ENCODE measurements at regions not wholly inside any gene's neighbourhood (a gene's known extent, or its start where the extent isn't known, plus 50 kb on each side); places are given as distances from the start of the nearest gene placed in this dataset.

DNA sequence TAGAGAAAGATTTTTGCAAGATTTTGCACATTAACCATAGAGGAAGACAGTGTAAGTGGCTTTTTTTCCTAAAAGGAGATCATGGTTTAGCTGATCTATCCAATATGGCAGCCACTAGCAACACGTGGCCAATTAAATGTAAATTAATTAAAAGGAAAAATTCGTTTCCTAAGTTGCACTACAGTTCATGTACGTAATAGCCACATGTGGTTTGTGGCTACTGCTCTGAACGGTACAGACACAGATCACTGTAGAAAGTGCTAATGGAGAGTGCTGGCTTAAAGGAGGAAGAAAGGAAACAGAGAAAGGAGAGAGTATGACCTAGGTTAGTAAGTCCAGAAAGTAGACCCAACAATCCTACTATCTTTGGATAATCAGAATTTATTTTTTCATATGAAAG is 170.8 kb downstream of the SIPA1L2 start:
- Histone ChIP-seq H3K27ac (ENCODE audit: low read depth in 1 of 2, low read length in 2 of 2) (no peak overlapping the region), H3K4me1 (ENCODE audit: insufficient read depth, low read length) (no peaks in the 10 kb centered on the region), H3K4me3 (ENCODE audit: low read length) (no peak overlapping the region), H3K9me3 (ENCODE audit: control insufficient read depth in 1 of 2, insufficient read depth in 1 of 2, low read length in 2 of 2) (peaks cover 0 to 4% of the 10 kb centered on the region in 2 experiments), H3K27me3 (ENCODE audit: control insufficient read depth in 1 of 2, insufficient read depth in 2 of 2, low read length in 2 of 2) (no peaks in the 10 kb centered on the region), H3K36me3 (ENCODE audit: insufficient read depth, low read length) (no peaks in the 10 kb centered on the region)
- DNase-seq = peak in 1 of 14 experiments; percentile 44
- H3K4me1 Mint-ChIP-seq (ENCODE audit: low read depth) = no peaks in the 10 kb centered on the region
- no peaks in the 10 kb centered on the region for H3K9me3 Mint-ChIP-seq
- ChIA-PET POLR2A (no interaction called here), CTCF (no interaction called here)
- TF ChIP-seq, protein P1, sequence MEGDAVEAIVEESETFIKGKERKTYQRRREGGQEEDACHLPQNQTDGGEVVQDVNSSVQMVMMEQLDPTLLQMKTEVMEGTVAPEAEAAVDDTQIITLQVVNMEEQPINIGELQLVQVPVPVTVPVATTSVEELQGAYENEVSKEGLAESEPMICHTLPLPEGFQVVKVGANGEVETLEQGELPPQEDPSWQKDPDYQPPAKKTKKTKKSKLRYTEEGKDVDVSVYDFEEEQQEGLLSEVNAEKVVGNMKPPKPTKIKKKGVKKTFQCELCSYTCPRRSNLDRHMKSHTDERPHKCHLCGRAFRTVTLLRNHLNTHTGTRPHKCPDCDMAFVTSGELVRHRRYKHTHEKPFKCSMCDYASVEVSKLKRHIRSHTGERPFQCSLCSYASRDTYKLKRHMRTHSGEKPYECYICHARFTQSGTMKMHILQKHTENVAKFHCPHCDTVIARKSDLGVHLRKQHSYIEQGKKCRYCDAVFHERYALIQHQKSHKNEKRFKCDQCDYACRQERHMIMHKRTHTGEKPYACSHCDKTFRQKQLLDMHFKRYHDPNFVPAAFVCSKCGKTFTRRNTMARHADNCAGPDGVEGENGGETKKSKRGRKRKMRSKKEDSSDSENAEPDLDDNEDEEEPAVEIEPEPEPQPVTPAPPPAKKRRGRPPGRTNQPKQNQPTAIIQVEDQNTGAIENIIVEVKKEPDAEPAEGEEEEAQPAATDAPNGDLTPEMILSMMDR (IDR thresholded peaks at IDR 0.05) = no peak
- H3K27ac Mint-ChIP-seq = no peak overlapping the region
- no peaks in the 10 kb centered on the region for H3K27me3 Mint-ChIP-seq
- no peaks in the 10 kb centered on the region for H3K36me3 Mint-ChIP-seq (ENCODE audit: low read depth)
- H3K4me3 Mint-ChIP-seq = no peak overlapping the region
- intact Hi-C loops (cut with DNase I, micrococcal nuclease) = no loop called here
- no peak for ATAC-seq (ENCODE audit: poor library complexity)

DNA sequence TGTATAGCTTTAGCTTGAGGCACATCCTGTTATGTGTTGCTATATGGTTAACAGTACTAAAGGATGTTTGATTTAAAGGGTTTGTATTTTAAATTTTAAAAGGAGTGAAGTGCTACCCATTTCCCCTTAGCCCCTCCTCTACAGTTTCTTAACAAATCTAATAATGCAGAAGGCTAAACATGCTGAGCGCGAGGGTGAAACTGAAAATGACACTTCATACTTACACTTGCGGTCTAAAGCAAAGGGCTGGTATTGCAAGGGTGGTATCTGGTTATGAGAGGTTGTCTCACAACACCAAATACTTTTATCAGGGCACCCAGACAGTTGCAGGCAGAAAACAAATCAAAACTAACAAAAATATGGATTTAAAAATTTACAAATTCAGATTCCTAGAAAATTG is 172.3 kb downstream of the SIPA1L2 start:
- H3K9me3 ChIP-seq (ENCODE audit: control insufficient read depth in 1 of 2, insufficient read depth in 1 of 2, low read length in 2 of 2) = peaks cover 0 to 4% of the 10 kb centered on the region in 2 experiments
- intact Hi-C loops (cut with DNase I, micrococcal nuclease) = no loop called here
- ATAC-seq (ENCODE audit: poor library complexity) (no peak), DNase-seq (peak in 3 of 14 experiments; percentile 20 to 65 (median 23))
- H3K4me1 ChIP-seq (ENCODE audit: insufficient read depth, low read length) = no peaks in the 10 kb centered on the region
- no peaks in the 10 kb centered on the region for H3K27me3 ChIP-seq (ENCODE audit: control insufficient read depth in 1 of 2, insufficient read depth in 2 of 2, low read length in 2 of 2)
- POLR2A ChIA-PET = no interaction called here
- no peak overlapping the region for H3K27ac Mint-ChIP-seq
- TF ChIP-seq, protein P1 (IDR thresholded peaks at IDR 0.05) = no peak
- H3K4me1 Mint-ChIP-seq (ENCODE audit: low read depth) = no peaks in the 10 kb centered on the region
- no peaks in the 10 kb centered on the region for H3K27me3 Mint-ChIP-seq
- no peaks in the 10 kb centered on the region for H3K9me3 Mint-ChIP-seq
- CTCF ChIA-PET = no interaction called here
- no peaks in the 10 kb centered on the region for H3K36me3 Mint-ChIP-seq (ENCODE audit: low read depth)
- no peak overlapping the region for H3K4me3 ChIP-seq (ENCODE audit: low read length)
- no peak overlapping the region for H3K4me3 Mint-ChIP-seq
- H3K36me3 ChIP-seq (ENCODE audit: insufficient read depth, low read length) = no peaks in the 10 kb centered on the region
- H3K27ac ChIP-seq (ENCODE audit: low read depth in 1 of 2, low read length in 2 of 2) = no peak overlapping the region

DNA sequence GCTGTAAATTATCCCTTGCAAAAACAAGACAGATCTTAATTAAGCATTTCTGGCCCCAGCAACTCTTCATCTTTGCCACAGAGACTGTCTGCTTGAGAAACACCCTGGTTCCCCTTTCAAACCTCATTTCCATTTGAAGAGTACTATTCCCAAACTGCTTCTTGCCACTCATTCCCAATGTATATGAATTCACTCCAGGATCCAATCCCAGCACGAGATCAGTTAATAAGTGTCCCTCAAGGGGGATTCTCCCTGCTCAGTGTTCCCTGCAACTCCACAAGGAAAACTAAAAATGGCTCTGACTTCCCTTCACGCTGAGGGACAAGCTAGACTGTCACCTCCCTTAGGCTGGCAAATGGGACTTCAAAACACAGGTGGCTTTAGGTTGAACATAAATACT is 173.2 kb downstream of the SIPA1L2 start:
- ChIA-PET POLR2A (no interaction called here), CTCF (no interaction called here)
- H3K36me3 Mint-ChIP-seq (ENCODE audit: low read depth) = no peaks in the 10 kb centered on the region
- Histone ChIP-seq H3K27me3 (ENCODE audit: control insufficient read depth in 1 of 2, insufficient read depth in 2 of 2, low read length in 2 of 2) (no peaks in the 10 kb centered on the region), H3K4me1 (ENCODE audit: insufficient read depth, low read length) (no peaks in the 10 kb centered on the region), H3K36me3 (ENCODE audit: insufficient read depth, low read length) (no peaks in the 10 kb centered on the region), H3K9me3 (ENCODE audit: control insufficient read depth in 1 of 2, insufficient read depth in 1 of 2, low read length in 2 of 2) (peaks cover 0 to 4% of the 10 kb centered on the region in 2 experiments), H3K4me3 (ENCODE audit: low read length) (no peak overlapping the region), H3K27ac (ENCODE audit: low read depth in 1 of 2, low read length in 2 of 2) (no peak overlapping the region)
- no peak overlapping the region for H3K4me3 Mint-ChIP-seq
- no peaks in the 10 kb centered on the region for H3K27me3 Mint-ChIP-seq
- H3K4me1 Mint-ChIP-seq (ENCODE audit: low read depth) = no peaks in the 10 kb centered on the region
- no peaks in the 10 kb centered on the region for H3K9me3 Mint-ChIP-seq
- ATAC-seq (ENCODE audit: poor library complexity) (no peak), DNase-seq (no peak)
- intact Hi-C loops (cut with DNase I, micrococcal nuclease) = no loop called here
- no peak overlapping the region for H3K27ac Mint-ChIP-seq
- TF ChIP-seq, protein P1 (IDR thresholded peaks at IDR 0.05) = no peak
